Right forelimb (tissue), 1 donor: ENCODE measurements at regions not wholly inside any gene's neighbourhood (a gene's known extent, or its start where the extent isn't known, plus 50 kb on each side); places are given as distances from the start of the nearest gene placed in this dataset.

Source experiments
- DNase-seq: peaks from one replicate; pipeline ENCODE4 v3.0.0-alpha.2; 2018

GRCh38 chr20:60064554-60065196 is 106.5 kb downstream of the CDH26 start:
- no peak for DNase-seq

- DNase-seq: no peak
These were observed 107.7 kb downstream of the CDH26 start for GRCh38 chr20:60065741-60066437.

GRCh38 chr20:60066438-60066823 is 108.2 kb downstream of the CDH26 start:
- no peak for DNase-seq

- DNase-seq: no peak
These were observed 110.3 kb downstream of the CDH26 start for GRCh38 chr20:60068509-60068908.

GRCh38 chr20:60069656-60070055 is 111.4 kb downstream of the CDH26 start:
- no peak for DNase-seq

- DNase-seq: no peak
These were observed 112.6 kb downstream of the CDH26 start for GRCh38 chr20:60070791-60071190.

- no peak for DNase-seq
These were observed 113.7 kb downstream of the CDH26 start for GRCh38 chr20:60071965-60072364.

GRCh38 chr20:60073086-60073485 is 114.9 kb downstream of the CDH26 start:
- DNase-seq: no peak

- no peak for DNase-seq
These were observed 115.3 kb downstream of the CDH26 start for GRCh38 chr20:60073504-60073903.

GRCh38 chr20:60074276-60074675 is 116.1 kb downstream of the CDH26 start:
- no peak for DNase-seq

GRCh38 chr20:60078351-60079250 is 120.4 kb downstream of the CDH26 start:
- no peak for DNase-seq

GRCh38 chr20:60080401-60080800 is 122.2 kb downstream of the CDH26 start:
- no peak for DNase-seq

GRCh38 chr20:60085551-60086132 is 127.4 kb downstream of the CDH26 start:
- DNase-seq: no peak

- DNase-seq: no peak
These were observed 128.8 kb downstream of the CDH26 start for GRCh38 chr20:60086821-60087562.

GRCh38 chr20:60087563-60088105 is 129.4 kb downstream of the CDH26 start:
- no peak for DNase-seq

GRCh38 chr20:60088236-60088635 is 130.0 kb downstream of the CDH26 start:
- no peak for DNase-seq

- no peak for DNase-seq
These were observed 132.4 kb downstream of the CDH26 start for GRCh38 chr20:60090631-60091030.

- no peak for DNase-seq
These were observed 133.1 kb downstream of the CDH26 start for GRCh38 chr20:60091305-60091704.

GRCh38 chr20:60091861-60092260 is 133.6 kb downstream of the CDH26 start:
- DNase-seq: no peak

GRCh38 chr20:60092729-60093128 is 134.5 kb downstream of the CDH26 start:
- DNase-seq: no peak

- no peak for DNase-seq
These were observed 137.2 kb downstream of the CDH26 start for GRCh38 chr20:60095456-60095855.

GRCh38 chr20:60096166-60096565 is 137.9 kb downstream of the CDH26 start:
- DNase-seq: no peak
